HG02870 (cell line): ENCODE measurements at regions not wholly inside any gene's neighbourhood (a gene's known extent, or its start where the extent isn't known, plus 50 kb on each side); places are given as distances from the start of the nearest gene placed in this dataset.
"Not testable (repeated sequence)": the region's sequence is repeated elsewhere in the genome, so short reads cannot be mapped to it uniquely, and the experiment has no call there.

ENCODE experiments used
- ATAC-seq: cut with Tn5 transposase; IDR thresholded peaks from one replicate; pipeline ENCODE4 v1.9.1; 2021; ENCODE audit warnings: mild to moderate bottlenecking, moderate library complexity; ENCODE audit not compliant: unreplicated experiment

- not testable (repeated sequence) for ATAC-seq
Measured at GRCh38 chr2:132220589-132220988, 58.8 kb upstream of the ANKRD30BL start.

DNA sequence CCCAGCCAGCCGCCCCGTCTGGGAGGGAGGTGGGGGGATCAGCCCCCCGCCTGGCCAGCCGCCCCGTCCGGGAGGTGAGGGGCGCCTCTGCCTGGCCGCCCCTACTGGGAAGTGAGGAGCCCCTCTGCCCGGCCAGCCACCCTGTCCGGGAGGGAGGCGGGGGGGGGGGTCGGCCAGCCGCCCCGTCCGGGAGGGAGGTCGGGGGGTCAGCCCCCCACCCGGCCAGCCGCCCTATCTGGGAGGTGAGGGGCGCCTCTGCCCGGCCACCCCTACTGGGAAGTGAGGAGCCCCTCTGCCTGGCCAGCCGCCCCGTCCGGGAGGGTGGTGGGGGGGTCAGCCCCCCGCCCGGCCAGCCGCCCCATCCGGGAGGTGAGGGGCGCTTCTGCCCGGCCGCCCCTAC lies 60.1 kb upstream of the ANKRD30BL start:
- not testable (repeated sequence) for ATAC-seq

DNA sequence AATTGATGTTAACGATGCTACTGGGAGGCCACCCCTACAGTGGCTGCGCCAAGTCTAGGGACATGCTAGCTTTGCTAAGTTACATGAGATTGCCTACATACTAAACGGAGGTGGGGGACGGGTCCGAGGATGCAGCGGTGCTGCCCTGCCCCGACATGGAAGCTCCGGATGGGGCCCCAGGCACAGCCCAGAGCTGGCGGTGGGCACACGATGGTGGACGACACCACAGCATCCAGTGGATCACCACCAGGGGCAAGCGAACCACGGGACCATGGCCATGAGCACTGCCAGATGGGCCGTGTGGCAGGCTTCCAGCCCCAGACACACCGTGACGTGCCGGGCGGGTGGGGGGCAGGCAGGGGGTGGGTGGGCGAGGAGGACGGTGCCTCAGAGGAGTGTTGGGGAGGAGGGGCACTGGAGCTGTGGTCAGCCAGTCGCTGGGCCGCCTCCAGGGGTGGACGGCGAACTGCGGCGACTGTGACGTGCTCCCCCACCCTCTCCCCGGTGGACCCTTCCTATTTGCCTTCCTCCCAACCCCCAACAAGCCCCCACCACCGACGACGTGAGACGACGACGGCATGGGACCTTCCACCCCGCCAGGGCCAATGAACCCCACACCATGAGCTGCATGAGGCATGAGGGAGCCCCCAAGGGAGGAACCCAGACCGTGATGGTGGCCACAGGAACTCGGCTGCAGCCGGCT lies 90.6 kb upstream of the ANKRD30BL start:
- no peak for ATAC-seq

DNA sequence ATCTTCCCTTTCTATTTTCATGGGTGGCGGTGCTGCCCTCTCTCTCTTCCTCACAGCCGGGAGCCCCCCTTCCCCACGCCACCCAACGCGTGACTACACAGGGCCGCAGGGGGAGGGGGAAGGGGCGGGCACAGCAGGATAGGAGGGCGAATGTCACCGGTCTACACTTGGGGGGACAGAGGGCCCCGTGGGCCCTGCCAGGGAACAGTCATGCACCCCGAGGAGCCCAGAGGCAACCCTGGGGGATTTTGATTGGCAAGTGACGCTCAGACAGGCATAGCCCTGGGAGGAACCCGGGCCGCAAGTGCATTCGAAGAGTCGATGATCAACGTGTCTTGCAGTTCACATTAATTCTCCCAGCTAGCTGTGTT lies 91.1 kb upstream of the ANKRD30BL start:
- ATAC-seq: no peak

GRCh38 chr2:132253496-132254305 lies 91.9 kb upstream of the ANKRD30BL start:
- no peak for ATAC-seq

DNA sequence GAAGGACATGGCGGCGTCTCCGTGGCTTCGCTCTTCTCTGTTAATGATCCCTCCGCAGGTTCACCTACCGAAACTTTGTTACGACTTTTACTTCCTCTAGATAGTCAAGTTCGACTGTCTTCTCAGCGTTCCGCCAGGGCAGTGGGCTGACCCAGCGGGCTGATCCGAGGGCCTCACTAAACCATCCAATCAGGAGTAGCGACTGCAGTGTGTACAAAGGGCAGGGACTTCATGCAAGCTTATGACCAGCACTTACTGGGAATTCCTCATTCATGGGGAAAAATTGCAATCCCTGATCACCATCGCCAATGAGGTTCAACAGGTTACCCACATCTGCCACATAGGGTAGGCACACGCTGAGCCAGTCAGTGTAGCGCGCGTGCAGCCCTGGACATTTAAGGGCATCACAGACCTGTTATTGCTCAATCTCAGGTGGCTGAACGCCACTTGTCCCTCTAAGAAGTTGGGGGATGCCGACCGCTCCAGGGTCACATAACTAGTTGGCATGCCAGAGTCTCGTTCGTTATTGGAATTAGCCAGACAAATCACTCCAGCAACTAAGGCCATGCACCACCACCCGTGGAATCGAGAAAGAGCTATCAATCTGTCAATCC lies 92.7 kb upstream of the ANKRD30BL start:
- ATAC-seq: not testable (repeated sequence)

- ATAC-seq: no peak
Measured at GRCh38 chr2:132255714-132256113, 94.0 kb upstream of the ANKRD30BL start.

GRCh38 chr2:132256251-132256902 lies 94.6 kb upstream of the ANKRD30BL start:
- no peak for ATAC-seq

- ATAC-seq: not testable (repeated sequence)
Measured at GRCh38 chr2:132256903-132257300, 95.2 kb upstream of the ANKRD30BL start.

GRCh38 chr2:132257301-132258171 lies 95.8 kb upstream of the ANKRD30BL start:
- not testable (repeated sequence) for ATAC-seq

- ATAC-seq: not testable (repeated sequence)
Measured at GRCh38 chr2:132259276-132259675, 97.5 kb upstream of the ANKRD30BL start.

- ATAC-seq: not testable (repeated sequence)
Measured at GRCh38 chr2:132265595-132265994, 103.8 kb upstream of the ANKRD30BL start.

- ATAC-seq: no peak
Measured at GRCh38 chr2:132267105-132267497, 105.3 kb upstream of the ANKRD30BL start.

GRCh38 chr2:132267498-132268283 lies 105.9 kb upstream of the ANKRD30BL start:
- not testable (repeated sequence) for ATAC-seq

- ATAC-seq: not testable (repeated sequence)
Measured at GRCh38 chr2:132268284-132268976, 106.7 kb upstream of the ANKRD30BL start.

GRCh38 chr2:132268977-132269523 lies 107.3 kb upstream of the ANKRD30BL start:
- no peak for ATAC-seq

GRCh38 chr2:132270255-132270654 lies 108.5 kb upstream of the ANKRD30BL start:
- no peak for ATAC-seq

GRCh38 chr2:132270981-132271546 lies 109.3 kb upstream of the ANKRD30BL start:
- ATAC-seq: no peak
